Thymus (tissue), 11 donors: ENCODE measurements at regions not wholly inside any gene's neighbourhood (a gene's known extent, or its start where the extent isn't known, plus 50 kb on each side); places are given as distances from the start of the nearest gene placed in this dataset.

Source experiments
- DNase-seq, 9 donors: peaks; one replicate each; pipeline ENCODE4 v3.0.0-alpha.2; 2013; ENCODE audit warnings: low spot score in 9 of 9, low read depth in 6 of 9, missing footprints in 1 of 9
- H3K27ac ChIP-seq, 2 donors: one replicate each; pipeline ENCODE4 v1.5.1; 2013; ENCODE audit warnings: control low read depth in 1 of 2, low read depth in 1 of 2, low read length in 1 of 2, mild to moderate bottlenecking in 1 of 2, moderate library complexity in 1 of 2
- H3K27me3 ChIP-seq, 2 donors: one replicate each; pipeline ENCODE4 v1.5.1; 2013; ENCODE audit warnings: low read length in 1 of 2; ENCODE audit not compliant: control insufficient read depth in 2 of 2, insufficient read depth in 1 of 2
- H3K36me3 ChIP-seq, 2 donors: one replicate each; pipeline ENCODE4 v1.5.1; 2013; ENCODE audit warnings: low read length in 1 of 2, mild to moderate bottlenecking in 1 of 2, moderate library complexity in 1 of 2; ENCODE audit not compliant: control insufficient read depth in 2 of 2, insufficient read depth in 2 of 2
- H3K4me1 ChIP-seq, 2 donors: one replicate each; pipeline ENCODE4 v1.5.1; 2013; ENCODE audit warnings: low read length in 2 of 2; ENCODE audit not compliant: control insufficient read depth in 2 of 2, insufficient read depth in 2 of 2
- H3K4me3 ChIP-seq, 2 donors: one replicate each; pipeline ENCODE4 v1.5.1; 2013; ENCODE audit warnings: low read length in 2 of 2, control low read depth in 1 of 2, mild to moderate bottlenecking in 1 of 2
- H3K9me3 ChIP-seq, 2 donors: one replicate each; pipeline ENCODE4 v1.5.1; 2013; ENCODE audit warnings: low read length in 1 of 2, mild to moderate bottlenecking in 1 of 2; ENCODE audit not compliant: control insufficient read depth in 2 of 2, insufficient read depth in 1 of 2
- WGBS: extraction: QIAGEN DNeasy Blood & Tissue Kit; methylation state at CpG from one replicate; pipeline ENCODE4 v1.1.7; 2013; 5-methylcytosine and 5-hydroxymethylcytosine counted together
- donor health status: healthy.

- H3K36me3 ChIP-seq: no peaks in the 10 kb centered on the region
- H3K4me3 ChIP-seq: no peak overlapping the region
- 96% methylated on average over 1 of the region's 1 CpG for WGBS
- H3K9me3 ChIP-seq: no peaks in the 10 kb centered on the region
- DNase-seq: no peak
- peaks cover 9 to 19% of the 10 kb centered on the region in 2 donors for H3K4me1 ChIP-seq
- no peak overlapping the region for H3K27ac ChIP-seq
- no peaks in the 10 kb centered on the region for H3K27me3 ChIP-seq
Observed at GRCh38 chr3:177946497-177946896, 589.7 kb upstream of the KCNMB2 start.

- H3K4me3 ChIP-seq: no peak overlapping the region
- H3K9me3 ChIP-seq: no peaks in the 10 kb centered on the region
- no peak overlapping the region for H3K27ac ChIP-seq
- H3K4me1 ChIP-seq: peaks cover 9 to 19% of the 10 kb centered on the region in 2 donors
- no peaks in the 10 kb centered on the region for H3K36me3 ChIP-seq
- H3K27me3 ChIP-seq: no peaks in the 10 kb centered on the region
- DNase-seq: no peak
- WGBS: 96% methylated on average over 3 of the region's 3 CpGs
Observed at GRCh38 chr3:177946936-177947335, 589.3 kb upstream of the KCNMB2 start.

GRCh38 chr3:177947901-177948300, 588.3 kb upstream of the KCNMB2 start:
- H3K27me3 ChIP-seq: no peaks in the 10 kb centered on the region
- no peak overlapping the region for H3K27ac ChIP-seq
- H3K4me1 ChIP-seq: peaks cover 9 to 19% of the 10 kb centered on the region in 2 donors
- no peaks in the 10 kb centered on the region for H3K9me3 ChIP-seq
- H3K4me3 ChIP-seq: no peak overlapping the region
- H3K36me3 ChIP-seq: no peaks in the 10 kb centered on the region
- no peak for DNase-seq
- WGBS: 96% methylated on average over 2 of the region's 2 CpGs

GRCh38 chr3:177948716-177949425, 587.4 kb upstream of the KCNMB2 start:
- Histone ChIP-seq H3K4me3 (no peak overlapping the region), H3K36me3 (no peaks in the 10 kb centered on the region), H3K27me3 (no peaks in the 10 kb centered on the region), H3K27ac (peak overlapping the region in 1 of 2 donors; percentile 32), H3K4me1 (peaks cover 9 to 17% of the 10 kb centered on the region in 2 donors), H3K9me3 (no peaks in the 10 kb centered on the region)
- WGBS: 94% methylated on average over 4 of the region's 4 CpGs
- DNase-seq: peak in 8 of 9 donors; percentile 9 to 72 (median 28)

- Histone ChIP-seq H3K4me1 (no peaks in the 10 kb centered on the region), H3K9me3 (no peaks in the 10 kb centered on the region), H3K27ac (no peak overlapping the region), H3K4me3 (no peak overlapping the region), H3K27me3 (no peaks in the 10 kb centered on the region), H3K36me3 (no peaks in the 10 kb centered on the region)
- no peak for DNase-seq
- WGBS: 95% methylated on average over 5 of the region's 5 CpGs
Observed at GRCh38 chr3:177959188-177959587, 577.0 kb upstream of the KCNMB2 start.

GRCh38 chr3:177960014-177960413, 576.2 kb upstream of the KCNMB2 start:
- DNase-seq: no peak
- H3K27ac ChIP-seq: no peak overlapping the region
- H3K36me3 ChIP-seq: no peaks in the 10 kb centered on the region
- no peak overlapping the region for H3K4me3 ChIP-seq
- WGBS: 97% methylated on average over 2 of the region's 2 CpGs
- no peaks in the 10 kb centered on the region for H3K9me3 ChIP-seq
- no peaks in the 10 kb centered on the region for H3K4me1 ChIP-seq
- no peaks in the 10 kb centered on the region for H3K27me3 ChIP-seq

GRCh38 chr3:177960722-177961121, 575.5 kb upstream of the KCNMB2 start:
- no peak overlapping the region for H3K27ac ChIP-seq

GRCh38 chr3:177961784-177962183, 574.5 kb upstream of the KCNMB2 start:
- no peak for DNase-seq
- no peaks in the 10 kb centered on the region for H3K36me3 ChIP-seq
- H3K27me3 ChIP-seq: no peaks in the 10 kb centered on the region
- H3K27ac ChIP-seq: no peak overlapping the region
- 98% methylated on average over 3 of the region's 3 CpGs for WGBS
- H3K4me1 ChIP-seq: peaks cover 0 to 3% of the 10 kb centered on the region in 2 donors
- no peaks in the 10 kb centered on the region for H3K9me3 ChIP-seq
- H3K4me3 ChIP-seq: no peak overlapping the region

More at GRCh38 chr3:177960722-177961121, 575.5 kb upstream of the KCNMB2 start:
- no peaks in the 10 kb centered on the region for H3K4me1 ChIP-seq
- H3K4me3 ChIP-seq: no peak overlapping the region
- no peaks in the 10 kb centered on the region for H3K9me3 ChIP-seq
- H3K27me3 ChIP-seq: no peaks in the 10 kb centered on the region
- no peaks in the 10 kb centered on the region for H3K36me3 ChIP-seq
- no peak for DNase-seq

- H3K36me3 ChIP-seq: no peaks in the 10 kb centered on the region
- no peaks in the 10 kb centered on the region for H3K27me3 ChIP-seq
- H3K4me1 ChIP-seq: peaks cover 0 to 3% of the 10 kb centered on the region in 2 donors
- no peak overlapping the region for H3K27ac ChIP-seq
- 58% methylated on average over 1 of the region's 1 CpG for WGBS
- H3K4me3 ChIP-seq: no peak overlapping the region
- DNase-seq: no peak
- H3K9me3 ChIP-seq: no peaks in the 10 kb centered on the region
Observed at GRCh38 chr3:177966493-177966892, 569.7 kb upstream of the KCNMB2 start.
